GM12872 (cell line): ENCODE measurements at regions not wholly inside any gene's neighbourhood (a gene's known extent, or its start where the extent isn't known, plus 50 kb on each side); places are given as distances from the start of the nearest gene placed in this dataset.

Experiments
- CTCF ChIP-seq: IDR thresholded peaks from 3 replicates; pipeline ENCODE4 v1.5.1; 2011; ENCODE audit warnings: low read depth, mild to moderate bottlenecking, low read length, moderate library complexity; ENCODE audit not compliant: insufficient read depth

GRCh38 chr6:85163156-85164080 is 286.5 kb upstream of the NT5E start:
- no peak for TF ChIP-seq CTCF

GRCh38 chr6:85157311-85157710 is 292.6 kb upstream of the NT5E start:
- TF ChIP-seq CTCF, result no peak

GRCh38 chr6:85143676-85144075 is 306.2 kb upstream of the NT5E start:
- TF ChIP-seq CTCF, result no peak

- TF ChIP-seq CTCF, result no peak
Measured at GRCh38 chr6:85137865-85138264, 312.0 kb upstream of the NT5E start.

GRCh38 chr6:85136310-85136709 is 313.6 kb upstream of the NT5E start:
- TF ChIP-seq CTCF, result no peak

- no peak for TF ChIP-seq CTCF
Measured at GRCh38 chr6:85135376-85136094, 314.3 kb upstream of the NT5E start.

- TF ChIP-seq CTCF, result no peak
Measured at GRCh38 chr6:85134172-85134571, 315.7 kb upstream of the NT5E start.
